ENCODE measurements at regions not wholly inside any gene's neighbourhood (a gene's known extent, or its start where the extent isn't known, plus 50 kb on each side); places are given as distances from the start of the nearest gene placed in this dataset.

GRCh38 chr2:75820693-75821092 is 110.0 kb upstream of the GCFC2 start:
- Histone ChIP-seq H3K4me1 (ENCODE audit: insufficient read depth, low read length) (no peaks in the 10 kb centered on the region), H3K9me3 (ENCODE audit: low read length) (no peaks in the 10 kb centered on the region), H3K36me3 (replicated peaks in 1 of 2; ENCODE audit: control insufficient read depth in 1 of 2, insufficient read depth in 2 of 2, low read length in 2 of 2) (no peaks in the 10 kb centered on the region), H3K79me2 (ENCODE audit: insufficient read depth, low read length) (no peaks in the 10 kb centered on the region), H3K27ac (ENCODE audit: extremely low read length, insufficient read depth, low read length) (no peak overlapping the region), H3K4me3 (replicated peaks in 1 of 3; ENCODE audit: insufficient read depth in 1 of 3, low read depth in 2 of 3, low read length in 3 of 3) (no peak overlapping the region), H3K4me2 (ENCODE audit: low read depth, low read length) (no peak overlapping the region), H4K20me1 (ENCODE audit: insufficient read depth, low read length) (no peaks in the 10 kb centered on the region), H3K9ac (ENCODE audit: insufficient read depth, low read depth, low read length) (no peak overlapping the region), H2AFZ (ENCODE audit: low read length) (no peak overlapping the region), H3K27me3 (ENCODE audit: control insufficient read depth in 1 of 2, insufficient read depth in 2 of 2, low read length in 2 of 2) (no peaks in the 10 kb centered on the region; a peak in 1 of 5 replicates)
- no TSS peak for BruUV-seq (replicated peaks)
- ChIA-PET CTCF (ENCODE audit: low intra/inter-chr PET ratio, low total read pairs) (no interaction called here), POLR2A (no interaction called here)
- TF ChIP-seq ZNF333 (CRISPR knock-in tag; IDR thresholded peaks at IDR 0.05; ENCODE audit: borderline replicate concordance) (no peak), ZSCAN20 (CRISPR knock-in tag; IDR thresholded peaks at IDR 0.05; ENCODE audit: borderline replicate concordance) (no peak), HBP1 (CRISPR knock-in tag; IDR thresholded peaks at IDR 0.05; ENCODE audit: low read depth) (no peak), RORA (CRISPR knock-in tag; IDR thresholded peaks at IDR 0.05) (no peak), ISL2 (CRISPR knock-in tag; IDR thresholded peaks at IDR 0.05) (no peak), NFIC (IDR thresholded peaks at IDR 0.05; ENCODE audit: low read length) (no peak), NFAT5 (CRISPR knock-in tag; IDR thresholded peaks at IDR 0.05) (no peak), RFX5 (IDR thresholded peaks at IDR 0.05; ENCODE audit: low read depth, low read length) (no peak)
- TF ChIP-seq, protein P1, sequence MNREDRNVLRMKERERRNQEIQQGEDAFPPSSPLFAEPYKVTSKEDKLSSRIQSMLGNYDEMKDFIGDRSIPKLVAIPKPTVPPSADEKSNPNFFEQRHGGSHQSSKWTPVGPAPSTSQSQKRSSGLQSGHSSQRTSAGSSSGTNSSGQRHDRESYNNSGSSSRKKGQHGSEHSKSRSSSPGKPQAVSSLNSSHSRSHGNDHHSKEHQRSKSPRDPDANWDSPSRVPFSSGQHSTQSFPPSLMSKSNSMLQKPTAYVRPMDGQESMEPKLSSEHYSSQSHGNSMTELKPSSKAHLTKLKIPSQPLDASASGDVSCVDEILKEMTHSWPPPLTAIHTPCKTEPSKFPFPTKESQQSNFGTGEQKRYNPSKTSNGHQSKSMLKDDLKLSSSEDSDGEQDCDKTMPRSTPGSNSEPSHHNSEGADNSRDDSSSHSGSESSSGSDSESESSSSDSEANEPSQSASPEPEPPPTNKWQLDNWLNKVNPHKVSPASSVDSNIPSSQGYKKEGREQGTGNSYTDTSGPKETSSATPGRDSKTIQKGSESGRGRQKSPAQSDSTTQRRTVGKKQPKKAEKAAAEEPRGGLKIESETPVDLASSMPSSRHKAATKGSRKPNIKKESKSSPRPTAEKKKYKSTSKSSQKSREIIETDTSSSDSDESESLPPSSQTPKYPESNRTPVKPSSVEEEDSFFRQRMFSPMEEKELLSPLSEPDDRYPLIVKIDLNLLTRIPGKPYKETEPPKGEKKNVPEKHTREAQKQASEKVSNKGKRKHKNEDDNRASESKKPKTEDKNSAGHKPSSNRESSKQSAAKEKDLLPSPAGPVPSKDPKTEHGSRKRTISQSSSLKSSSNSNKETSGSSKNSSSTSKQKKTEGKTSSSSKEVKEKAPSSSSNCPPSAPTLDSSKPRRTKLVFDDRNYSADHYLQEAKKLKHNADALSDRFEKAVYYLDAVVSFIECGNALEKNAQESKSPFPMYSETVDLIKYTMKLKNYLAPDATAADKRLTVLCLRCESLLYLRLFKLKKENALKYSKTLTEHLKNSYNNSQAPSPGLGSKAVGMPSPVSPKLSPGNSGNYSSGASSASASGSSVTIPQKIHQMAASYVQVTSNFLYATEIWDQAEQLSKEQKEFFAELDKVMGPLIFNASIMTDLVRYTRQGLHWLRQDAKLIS (CRISPR knock-in tag; IDR thresholded peaks at IDR 0.05), result no peak
- in situ Hi-C loops (cut with HindIII; ENCODE audit: extremely low pct_ligation_motif_present, low pct_unique_long_range_greater_than_20kb), result no loop called here
- intact Hi-C loops (cut with micrococcal nuclease; ENCODE audit: unreplicated experiment), result no loop called here
- DNase-seq (ENCODE audit: low spot score) (no peak), FAIRE-seq (no peak), ATAC-seq (no peak)
- WGBS (ENCODE audit: low lambda C conversion rate), result 2% methylated on average over 3 of the region's 3 CpGs
